Stimulated activated CD8-positive, alpha-beta memory T cell treated with anti-CD3 and anti-CD28 coated beads, Interleukin-2, amount 100 ng/mL, for 1 hour (primary cell): ENCODE measurements at regions not wholly inside any gene's neighbourhood (a gene's known extent, or its start where the extent isn't known, plus 50 kb on each side); places are given as distances from the start of the nearest gene placed in this dataset.

Experiments
- DNase-seq, 2 donors: peaks; one replicate each; pipeline ENCODE4 v3.0.0-alpha.2; 2020; ENCODE audit warnings: low read depth in 2 of 2

GRCh38 chr18:78526923-78527711 is 452.5 kb upstream of the SALL3 start:
- no peak for DNase-seq

GRCh38 chr18:78527984-78528383 is 451.6 kb upstream of the SALL3 start:
- no peak for DNase-seq

- no peak for DNase-seq
Measured at GRCh38 chr18:78528411-78529258, 451.0 kb upstream of the SALL3 start.

GRCh38 chr18:78531637-78532036 is 448.0 kb upstream of the SALL3 start:
- no peak for DNase-seq

- DNase-seq, result no peak
Measured at GRCh38 chr18:78538669-78539440, 440.8 kb upstream of the SALL3 start.

- DNase-seq, result no peak
Measured at GRCh38 chr18:78540636-78541529, 438.7 kb upstream of the SALL3 start.

- no peak for DNase-seq
Measured at GRCh38 chr18:78542204-78542603, 437.4 kb upstream of the SALL3 start.

GRCh38 chr18:78543201-78543725 is 436.4 kb upstream of the SALL3 start:
- DNase-seq, result no peak

GRCh38 chr18:78546281-78546680 is 433.3 kb upstream of the SALL3 start:
- no peak for DNase-seq

- DNase-seq, result no peak
Measured at GRCh38 chr18:78547817-78548216, 431.8 kb upstream of the SALL3 start.

GRCh38 chr18:78548261-78549058 is 431.2 kb upstream of the SALL3 start:
- DNase-seq, result no peak

- DNase-seq, result no peak
Measured at GRCh38 chr18:78549971-78550370, 429.6 kb upstream of the SALL3 start.

- no peak for DNase-seq
Measured at GRCh38 chr18:78554944-78555608, 424.5 kb upstream of the SALL3 start.

GRCh38 chr18:78557371-78557770 is 422.2 kb upstream of the SALL3 start:
- DNase-seq, result no peak

- DNase-seq, result no peak
Measured at GRCh38 chr18:78558101-78558810, 421.4 kb upstream of the SALL3 start.

- no peak for DNase-seq
Measured at GRCh38 chr18:78558948-78559347, 420.7 kb upstream of the SALL3 start.

GRCh38 chr18:78559584-78559983 is 420.0 kb upstream of the SALL3 start:
- no peak for DNase-seq

- DNase-seq, result no peak
Measured at GRCh38 chr18:78561757-78562510, 417.7 kb upstream of the SALL3 start.
